ENCODE measurements at regions not wholly inside any gene's neighbourhood (a gene's known extent, or its start where the extent isn't known, plus 50 kb on each side); places are given as distances from the start of the nearest gene placed in this dataset.
"Not testable (repeated sequence)": the region's sequence is repeated elsewhere in the genome, so short reads cannot be mapped to it uniquely, and the experiment has no call there.

DNA sequence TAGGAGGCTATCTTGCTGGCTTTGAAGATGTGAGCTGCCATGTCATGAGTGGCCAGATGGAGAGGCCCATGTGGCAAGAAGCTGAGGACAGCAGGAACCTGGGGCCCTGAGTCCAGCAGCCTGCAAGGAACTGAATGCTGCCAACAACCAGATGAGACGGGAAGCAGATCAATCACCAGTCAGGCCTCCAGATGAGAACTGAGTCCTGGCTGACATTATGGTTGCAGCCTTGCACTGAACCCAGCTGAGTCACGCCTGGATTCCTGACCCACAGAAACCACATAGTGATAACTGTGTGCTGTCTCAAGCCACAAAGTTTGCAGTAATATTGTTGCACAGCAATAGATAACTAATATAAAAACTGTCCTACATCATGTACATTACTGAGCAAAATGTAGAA is 173.8 kb downstream of the OTOP1 start:
- H3K27ac Mint-ChIP-seq; H3K4me1 ChIP-seq (ENCODE audit: control insufficient read depth in 1 of 2, insufficient read depth in 2 of 2, low read length in 2 of 2); H3K9me3 Mint-ChIP-seq; H3K27me3 ChIP-seq (ENCODE audit: control insufficient read depth in 2 of 2, insufficient read depth in 2 of 2, low read length in 2 of 2); H3K9me3 ChIP-seq (replicated peaks in 1 of 2; ENCODE audit: control insufficient read depth in 1 of 2, insufficient read depth in 1 of 2, low read length in 2 of 2); H3K9ac ChIP-seq (ENCODE audit: insufficient read depth, low read length, poor library complexity, severe bottlenecking); H3K4me1 Mint-ChIP-seq; H3K4me3 ChIP-seq (replicated peaks in 1 of 3; ENCODE audit: low read depth in 2 of 3, low read length in 3 of 3); H3K36me3 Mint-ChIP-seq; H3K4me2 ChIP-seq (replicated peaks; ENCODE audit: extremely low read depth, low read length, poor library complexity, severe bottlenecking); DNase-seq; H3K36me3 ChIP-seq (replicated peaks in 1 of 2; ENCODE audit: control insufficient read depth in 1 of 2, insufficient read depth in 2 of 2, low read length in 2 of 2); H3K27ac ChIP-seq (ENCODE audit: low read depth in 1 of 2, low read length in 2 of 2); H3K4me3 Mint-ChIP-seq; H4K20me1 ChIP-seq (ENCODE audit: insufficient read depth, low read length); H2AFZ ChIP-seq (ENCODE audit: insufficient read depth, low read depth, low read length, poor library complexity, severe bottlenecking); intact Hi-C loops (cut with micrococcal nuclease); H3K79me2 ChIP-seq (ENCODE audit: insufficient read depth, low read length): not testable (repeated sequence)
- peaks cover 10 to 16% (median 11%) of the 10 kb centered on the region in 3 donors for H3K27me3 Mint-ChIP-seq (ENCODE audit: low read depth in 3 of 3)
- 13% methylated on average over 1 of the region's 2 CpGs for WGBS (ENCODE audit: insufficient coverage)

DNA sequence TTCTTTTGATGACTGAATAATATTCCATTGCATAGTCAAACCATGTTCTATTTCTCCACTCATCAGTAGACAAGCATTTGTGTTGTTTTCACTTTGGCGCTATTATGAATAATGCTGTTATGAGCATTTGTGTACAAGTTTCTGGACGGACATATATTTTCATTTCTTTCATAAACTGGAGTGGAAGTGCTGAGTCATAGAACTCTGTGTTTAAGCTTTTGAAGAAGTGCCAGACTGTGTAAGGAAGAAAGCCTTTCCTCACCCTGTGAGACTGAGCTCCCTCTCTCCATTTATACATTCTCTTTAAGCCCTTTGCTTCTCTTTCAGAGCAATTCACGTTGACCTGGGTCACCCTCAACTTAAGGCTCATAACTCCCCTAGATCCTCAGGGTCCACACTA is 169.5 kb downstream of the OTOP1 start:
- H3K4me1 Mint-ChIP-seq; H3K27ac ChIP-seq (ENCODE audit: low read depth in 1 of 2, low read length in 2 of 2); H3K4me2 ChIP-seq (replicated peaks; ENCODE audit: extremely low read depth, low read length, poor library complexity, severe bottlenecking); H3K27ac Mint-ChIP-seq; intact Hi-C loops (cut with micrococcal nuclease); H3K79me2 ChIP-seq (ENCODE audit: insufficient read depth, low read length); H4K20me1 ChIP-seq (ENCODE audit: insufficient read depth, low read length); H2AFZ ChIP-seq (ENCODE audit: insufficient read depth, low read depth, low read length, poor library complexity, severe bottlenecking); H3K4me3 ChIP-seq (replicated peaks in 1 of 3; ENCODE audit: low read depth in 2 of 3, low read length in 3 of 3); H3K4me1 ChIP-seq (ENCODE audit: control insufficient read depth in 1 of 2, insufficient read depth in 2 of 2, low read length in 2 of 2); H3K9me3 ChIP-seq (replicated peaks in 1 of 2; ENCODE audit: control insufficient read depth in 1 of 2, insufficient read depth in 1 of 2, low read length in 2 of 2); DNase-seq; H3K9ac ChIP-seq (ENCODE audit: insufficient read depth, low read length, poor library complexity, severe bottlenecking); H3K27me3 ChIP-seq (ENCODE audit: control insufficient read depth in 2 of 2, insufficient read depth in 2 of 2, low read length in 2 of 2); H3K36me3 Mint-ChIP-seq; H3K4me3 Mint-ChIP-seq; H3K36me3 ChIP-seq (replicated peaks in 1 of 2; ENCODE audit: control insufficient read depth in 1 of 2, insufficient read depth in 2 of 2, low read length in 2 of 2); H3K27me3 Mint-ChIP-seq (ENCODE audit: low read depth in 3 of 3): not testable (repeated sequence)
- peaks cover 0 to 12% (median 7%) of the 10 kb centered on the region in 7 donors for H3K9me3 Mint-ChIP-seq
- no CpG with 5 or more reads among the region's 3 CpGs for WGBS (ENCODE audit: insufficient coverage)

DNA sequence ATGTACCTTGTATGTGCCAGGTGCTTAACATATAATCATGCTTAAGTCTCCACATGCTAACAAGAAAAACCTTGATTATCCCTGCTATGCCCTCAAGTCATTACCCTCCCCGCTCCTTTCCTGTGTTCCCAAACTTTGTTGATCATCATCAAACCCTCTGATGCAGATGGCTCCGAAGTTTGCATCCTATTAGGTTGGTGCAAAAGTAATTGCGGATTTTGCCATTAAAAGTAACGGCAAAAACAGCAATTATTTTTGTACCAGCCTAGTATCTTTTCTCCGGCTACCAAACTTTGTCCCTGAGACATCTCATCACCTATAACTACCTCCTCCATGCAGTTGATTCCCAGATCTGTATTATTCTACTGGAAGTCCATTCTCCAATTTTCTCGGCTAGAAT is 142.6 kb downstream of the OTOP1 start:
- H3K4me2 ChIP-seq (replicated peaks; ENCODE audit: extremely low read depth, low read length, poor library complexity, severe bottlenecking); H3K27ac Mint-ChIP-seq; H4K20me1 ChIP-seq (ENCODE audit: insufficient read depth, low read length); H3K4me3 ChIP-seq (replicated peaks in 1 of 3; ENCODE audit: low read depth in 2 of 3, low read length in 3 of 3); H3K4me1 Mint-ChIP-seq; H3K79me2 ChIP-seq (ENCODE audit: insufficient read depth, low read length); H3K9ac ChIP-seq (ENCODE audit: insufficient read depth, low read length, poor library complexity, severe bottlenecking); H2AFZ ChIP-seq (ENCODE audit: insufficient read depth, low read depth, low read length, poor library complexity, severe bottlenecking); H3K36me3 Mint-ChIP-seq; DNase-seq; H3K9me3 Mint-ChIP-seq; H3K4me1 ChIP-seq (ENCODE audit: control insufficient read depth in 1 of 2, insufficient read depth in 2 of 2, low read length in 2 of 2); H3K27ac ChIP-seq (ENCODE audit: low read depth in 1 of 2, low read length in 2 of 2); H3K9me3 ChIP-seq (replicated peaks in 1 of 2; ENCODE audit: control insufficient read depth in 1 of 2, insufficient read depth in 1 of 2, low read length in 2 of 2); H3K27me3 ChIP-seq (ENCODE audit: control insufficient read depth in 2 of 2, insufficient read depth in 2 of 2, low read length in 2 of 2); intact Hi-C loops (cut with micrococcal nuclease); H3K4me3 Mint-ChIP-seq; H3K36me3 ChIP-seq (replicated peaks in 1 of 2; ENCODE audit: control insufficient read depth in 1 of 2, insufficient read depth in 2 of 2, low read length in 2 of 2): not testable (repeated sequence)
- WGBS (ENCODE audit: insufficient coverage) = 94% methylated on average over 2 of the region's 6 CpGs
- peaks cover 5 to 13% (median 11%) of the 10 kb centered on the region in 3 donors for H3K27me3 Mint-ChIP-seq (ENCODE audit: low read depth in 3 of 3)

DNA sequence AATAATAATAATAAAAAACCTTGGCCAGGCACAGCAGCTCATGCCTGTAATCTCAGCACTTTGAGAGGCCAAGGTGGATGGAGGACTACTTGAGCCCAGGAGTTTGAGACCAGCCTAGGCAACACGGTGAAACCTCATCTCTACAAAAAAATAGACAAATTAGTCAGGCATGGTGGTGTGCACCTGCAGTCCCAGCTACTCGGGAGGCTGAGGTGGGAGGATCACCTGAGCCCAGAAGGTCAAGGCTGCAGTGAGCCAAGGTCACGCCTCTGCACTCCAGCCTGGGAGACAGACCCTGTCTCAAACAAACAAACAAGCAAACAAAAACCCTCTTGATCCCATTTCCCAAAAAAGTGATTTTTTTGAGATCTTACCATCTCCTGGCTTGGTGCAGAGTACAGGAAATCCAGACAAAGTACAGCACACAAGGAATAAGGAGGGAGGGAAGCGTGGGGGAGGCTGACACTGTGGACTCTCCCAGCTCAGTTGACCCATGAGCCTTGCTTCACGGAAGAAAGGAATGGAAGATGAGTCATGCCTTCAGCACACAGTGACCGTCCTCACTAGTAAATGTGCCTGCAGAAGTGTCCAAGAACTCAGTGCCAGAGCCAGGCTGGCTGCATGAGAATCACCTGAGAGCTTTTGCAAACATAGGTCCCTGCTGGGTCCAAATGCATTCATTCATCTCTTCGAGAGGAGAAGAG is 136.9 kb downstream of the OTOP1 start:
- H3K9me3 ChIP-seq (replicated peaks in 1 of 2; ENCODE audit: control insufficient read depth in 1 of 2, insufficient read depth in 1 of 2, low read length in 2 of 2); H3K9ac ChIP-seq (ENCODE audit: insufficient read depth, low read length, poor library complexity, severe bottlenecking); DNase-seq; H3K4me1 Mint-ChIP-seq; H3K27ac ChIP-seq (ENCODE audit: low read depth in 1 of 2, low read length in 2 of 2); H3K27ac Mint-ChIP-seq; H3K4me3 Mint-ChIP-seq; H3K9me3 Mint-ChIP-seq; H3K4me3 ChIP-seq (replicated peaks in 1 of 3; ENCODE audit: low read depth in 2 of 3, low read length in 3 of 3); H3K4me1 ChIP-seq (ENCODE audit: control insufficient read depth in 1 of 2, insufficient read depth in 2 of 2, low read length in 2 of 2); intact Hi-C loops (cut with micrococcal nuclease); H3K79me2 ChIP-seq (ENCODE audit: insufficient read depth, low read length); H3K36me3 Mint-ChIP-seq; H4K20me1 ChIP-seq (ENCODE audit: insufficient read depth, low read length); H3K36me3 ChIP-seq (replicated peaks in 1 of 2; ENCODE audit: control insufficient read depth in 1 of 2, insufficient read depth in 2 of 2, low read length in 2 of 2); H3K27me3 ChIP-seq (ENCODE audit: control insufficient read depth in 2 of 2, insufficient read depth in 2 of 2, low read length in 2 of 2); H2AFZ ChIP-seq (ENCODE audit: insufficient read depth, low read depth, low read length, poor library complexity, severe bottlenecking); H3K4me2 ChIP-seq (replicated peaks; ENCODE audit: extremely low read depth, low read length, poor library complexity, severe bottlenecking): not testable (repeated sequence)
- 58% methylated on average over 4 of the region's 7 CpGs for WGBS (ENCODE audit: insufficient coverage)
- H3K27me3 Mint-ChIP-seq (ENCODE audit: low read depth in 3 of 3) = peaks cover 3 to 13% (median 9%) of the 10 kb centered on the region in 3 donors
